BE2C (cell line): ENCODE measurements at regions not wholly inside any gene's neighbourhood (a gene's known extent, or its start where the extent isn't known, plus 50 kb on each side); places are given as distances from the start of the nearest gene placed in this dataset.

Source experiments
- DNase-seq: peaks from one replicate; pipeline ENCODE4 v3.0.0-alpha.2; 2020
- H3K27me3 ChIP-seq: fragments of 250-450 bp; sonication (Bioruptor Pico); 2 replicates; pipeline ENCODE4 v1.5.1; 2020; ENCODE audit warnings: mild to moderate bottlenecking
- H3K36me3 ChIP-seq: fragments of 250-450 bp; sonication (Bioruptor Pico); 2 replicates; pipeline ENCODE4 v1.5.1; 2020; ENCODE audit warnings: mild to moderate bottlenecking
- H3K4me1 ChIP-seq: fragments of 250-450 bp; sonication (Bioruptor Pico); 2 replicates; pipeline ENCODE4 v1.5.1; 2020
- H3K4me3 ChIP-seq: 2 replicates; pipeline ENCODE4 v1.5.1; 2011; ENCODE audit warnings: low read depth, low read length
- H3K9me3 ChIP-seq: fragments of 250-450 bp; sonication (Bioruptor Pico); 2 replicates; pipeline ENCODE4 v1.5.1; 2020
- CTCF ChIP-seq: IDR thresholded peaks from 2 replicates; pipeline ENCODE4 v1.5.1; 2012; ENCODE audit warnings: mild to moderate bottlenecking, low read depth, low read length

GRCh38 chr14:94961386-94962165 lies 191.7 kb upstream of the GSC start:
- Histone ChIP-seq H3K9me3 (no peaks in the 10 kb centered on the region), H3K4me3 (no peak overlapping the region), H3K27me3 (peaks cover 14% of the 10 kb centered on the region), H3K36me3 (no peaks in the 10 kb centered on the region), H3K4me1 (no peaks in the 10 kb centered on the region)
- no peak for DNase-seq
- TF ChIP-seq CTCF: no peak

- H3K9me3 ChIP-seq: no peaks in the 10 kb centered on the region
- DNase-seq: no peak
- no peak for TF ChIP-seq CTCF
- no peaks in the 10 kb centered on the region for H3K4me1 ChIP-seq
- H3K27me3 ChIP-seq: peaks cover 19% of the 10 kb centered on the region
- H3K4me3 ChIP-seq: no peak overlapping the region
- no peaks in the 10 kb centered on the region for H3K36me3 ChIP-seq
These were observed 190.5 kb upstream of the GSC start for GRCh38 chr14:94960285-94961001.

- Histone ChIP-seq H3K4me1 (no peaks in the 10 kb centered on the region), H3K36me3 (no peaks in the 10 kb centered on the region), H3K9me3 (no peaks in the 10 kb centered on the region), H3K27me3 (peaks cover 16% of the 10 kb centered on the region), H3K4me3 (no peak overlapping the region)
- DNase-seq: no peak
- TF ChIP-seq CTCF: no peak
These were observed 183.8 kb upstream of the GSC start for GRCh38 chr14:94953541-94954260.

GRCh38 chr14:94952097-94952496 lies 182.2 kb upstream of the GSC start:
- Histone ChIP-seq H3K4me3 (no peak overlapping the region), H3K4me1 (no peaks in the 10 kb centered on the region), H3K27me3 (peaks cover 5% of the 10 kb centered on the region), H3K36me3 (no peaks in the 10 kb centered on the region), H3K9me3 (no peaks in the 10 kb centered on the region)
- no peak for DNase-seq
- TF ChIP-seq CTCF: no peak

- no peaks in the 10 kb centered on the region for H3K36me3 ChIP-seq
- no peaks in the 10 kb centered on the region for H3K4me1 ChIP-seq
- no peaks in the 10 kb centered on the region for H3K9me3 ChIP-seq
- no peak overlapping the region for H3K4me3 ChIP-seq
- no peak for TF ChIP-seq CTCF
- H3K27me3 ChIP-seq: no peaks in the 10 kb centered on the region; the same call in none of the 2 replicates
- no peak for DNase-seq
These were observed 176.3 kb upstream of the GSC start for GRCh38 chr14:94946244-94946643.

- Histone ChIP-seq H3K27me3 (no peaks in the 10 kb centered on the region), H3K9me3 (no peaks in the 10 kb centered on the region), H3K4me3 (no peak overlapping the region), H3K4me1 (no peaks in the 10 kb centered on the region), H3K36me3 (no peaks in the 10 kb centered on the region)
- no peak for TF ChIP-seq CTCF
- no peak for DNase-seq
These were observed 175.7 kb upstream of the GSC start for GRCh38 chr14:94945615-94946014.
